Fibroblast of the conjunctiva (primary cell): ENCODE measurements at regions not wholly inside any gene's neighbourhood (a gene's known extent, or its start where the extent isn't known, plus 50 kb on each side); places are given as distances from the start of the nearest gene placed in this dataset.

Experiments used
- DNase-seq: peaks from one replicate; pipeline ENCODE4 v3.0.0-alpha.2; 2010; ENCODE audit warnings: low read depth

DNA sequence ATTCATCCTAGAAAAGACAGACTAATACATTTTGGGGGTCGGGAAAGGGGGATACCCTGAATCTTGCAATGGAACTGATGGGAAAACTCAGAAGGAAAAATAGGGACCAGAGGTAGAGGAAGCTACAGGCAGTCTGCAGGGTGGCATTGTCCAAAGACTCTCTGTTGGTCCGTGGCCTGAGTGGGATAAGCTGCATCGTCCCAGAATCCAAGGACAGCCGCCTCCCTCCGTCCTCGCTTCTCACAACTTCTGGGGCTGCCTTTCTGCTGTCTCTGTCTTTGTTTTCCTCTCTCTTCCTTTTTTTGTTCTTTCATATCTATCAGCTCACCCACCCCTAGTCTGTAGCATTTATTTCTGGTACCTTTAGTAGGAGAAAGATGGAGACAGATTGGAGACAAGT lies 1052.6 kb upstream of the RBFOX1 start:
- no peak for DNase-seq

DNA sequence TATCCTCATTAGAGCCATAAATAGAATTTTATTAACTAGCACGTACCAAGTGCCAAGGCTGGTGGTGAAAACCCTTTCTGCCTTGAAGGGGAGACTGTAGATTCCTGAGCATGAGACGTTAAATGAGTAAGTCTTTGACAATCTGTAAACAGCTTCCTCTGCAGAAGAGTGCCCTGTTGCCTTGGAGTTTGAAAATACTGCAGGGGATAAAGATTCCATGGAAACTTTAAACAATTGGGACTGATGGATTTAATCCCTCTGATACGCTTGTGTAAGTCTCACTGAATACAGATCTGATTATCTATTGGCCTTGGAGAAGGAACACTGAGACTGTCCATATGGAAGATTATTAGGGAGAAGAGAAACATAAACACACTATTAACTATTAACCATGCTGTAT lies 1053.4 kb upstream of the RBFOX1 start:
- DNase-seq: no peak

DNA sequence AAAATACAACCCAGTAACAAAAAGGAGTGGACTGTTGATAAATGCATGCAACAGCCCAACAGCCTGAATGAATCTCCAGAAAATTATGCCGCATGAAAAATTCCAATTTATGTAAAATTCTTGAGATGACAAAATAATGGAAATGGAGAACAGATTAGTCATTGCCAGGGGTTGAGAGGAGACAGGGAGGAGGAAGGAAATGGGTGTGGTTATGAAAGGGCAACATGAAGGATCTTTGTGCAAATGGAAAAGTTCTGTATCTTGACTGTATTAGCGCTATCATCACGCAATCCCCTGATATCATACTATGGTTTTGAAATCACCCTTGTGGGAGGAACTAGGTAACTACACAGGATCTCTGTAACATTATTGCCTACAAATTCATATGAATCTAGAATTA lies 1058.3 kb upstream of the RBFOX1 start:
- DNase-seq: no peak

DNA sequence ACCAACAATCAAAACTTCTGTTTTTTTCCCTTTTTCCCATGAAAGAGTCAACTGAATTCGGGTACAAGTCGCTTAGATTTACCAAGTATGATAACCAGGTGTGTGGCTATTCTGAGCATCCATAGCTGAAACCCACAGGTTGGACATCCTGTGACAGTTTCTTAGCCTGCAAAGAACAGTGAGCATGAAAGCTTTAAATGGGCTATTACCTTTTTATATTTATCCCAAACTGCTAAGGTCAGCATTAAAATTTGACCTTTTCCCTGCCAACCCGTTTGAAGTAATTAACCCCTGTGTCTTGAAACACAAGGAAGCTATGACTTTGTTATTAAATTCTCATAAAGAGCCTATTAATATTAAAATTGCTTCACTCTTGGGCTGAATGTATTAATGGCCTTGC lies 1065.0 kb upstream of the RBFOX1 start:
- no peak for DNase-seq

DNA sequence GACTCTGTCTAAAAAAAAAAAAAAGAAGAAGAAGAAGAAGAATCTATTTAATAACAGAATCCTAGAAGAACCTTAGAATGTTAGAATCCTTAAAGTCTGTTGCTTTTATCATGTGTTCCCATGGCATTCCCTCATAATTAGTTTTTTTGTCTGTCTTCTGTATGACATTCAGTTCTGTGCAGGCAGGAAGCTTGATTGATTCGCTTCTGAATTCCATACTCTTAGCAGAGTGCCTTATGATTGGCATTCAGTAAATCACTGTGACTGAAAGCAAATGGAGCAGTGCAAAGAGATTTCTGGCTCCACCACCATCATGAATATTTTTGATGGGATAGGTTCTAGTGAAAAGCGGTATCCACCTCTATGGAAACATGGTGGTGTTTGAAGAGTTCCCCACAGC lies 1065.9 kb upstream of the RBFOX1 start:
- no peak for DNase-seq

DNA sequence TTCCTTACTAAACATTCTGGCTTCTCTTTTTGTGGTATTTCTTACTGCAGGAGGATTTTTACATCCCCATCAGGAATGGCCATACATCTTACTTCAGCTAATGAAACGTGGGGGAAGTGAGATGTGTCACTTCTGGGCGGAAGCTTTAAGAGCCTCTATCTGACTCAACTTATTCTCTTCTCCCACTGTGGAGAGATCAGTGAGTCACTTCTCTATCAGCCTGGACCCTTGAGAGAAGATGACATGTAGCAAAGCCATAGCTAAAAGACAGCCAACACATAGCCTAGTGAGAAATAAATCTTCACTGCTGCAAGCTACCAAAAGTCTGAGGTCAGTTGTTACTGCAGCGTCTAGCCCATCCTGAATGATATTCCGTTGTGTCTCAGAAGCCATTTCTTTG lies 1066.7 kb upstream of the RBFOX1 start:
- no peak for DNase-seq

DNA sequence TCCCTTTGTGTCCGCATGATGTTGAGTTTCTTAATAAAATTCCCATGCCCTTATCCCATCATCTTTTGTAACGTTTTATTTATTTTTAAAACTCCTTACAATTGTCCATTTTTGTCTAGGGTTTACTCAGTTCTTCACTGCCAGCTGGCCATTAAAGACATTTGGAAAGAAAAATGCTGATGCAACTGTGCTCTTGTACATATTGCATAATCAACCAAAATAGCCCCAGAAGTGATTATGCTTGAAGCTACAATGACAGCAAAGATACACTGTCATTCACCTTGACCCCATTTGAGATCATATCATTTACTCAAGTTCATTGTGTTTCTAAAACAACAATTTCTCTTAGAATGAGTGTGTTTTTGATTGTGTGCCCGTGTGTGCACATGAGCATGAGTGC lies 1074.6 kb upstream of the RBFOX1 start:
- no peak for DNase-seq

DNA sequence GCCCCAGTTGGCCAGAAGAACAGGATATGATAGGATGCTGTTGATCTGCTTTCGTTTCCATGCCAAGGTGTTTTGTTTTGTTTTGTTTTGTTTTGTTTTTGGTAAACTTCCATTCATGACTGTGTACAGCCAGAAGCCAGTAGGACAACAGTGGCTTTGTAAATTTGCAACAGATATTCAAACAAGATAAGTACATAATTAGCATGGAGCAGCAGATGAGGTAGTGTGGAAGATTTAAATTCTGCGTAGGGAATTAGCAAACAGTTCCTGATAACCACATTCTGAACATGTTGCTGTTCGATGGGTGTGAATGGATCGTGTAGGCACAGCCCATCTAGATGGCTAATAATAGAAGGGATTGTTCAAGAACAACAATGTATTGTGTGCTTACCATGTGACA lies 1080.1 kb upstream of the RBFOX1 start:
- no peak for DNase-seq

DNA sequence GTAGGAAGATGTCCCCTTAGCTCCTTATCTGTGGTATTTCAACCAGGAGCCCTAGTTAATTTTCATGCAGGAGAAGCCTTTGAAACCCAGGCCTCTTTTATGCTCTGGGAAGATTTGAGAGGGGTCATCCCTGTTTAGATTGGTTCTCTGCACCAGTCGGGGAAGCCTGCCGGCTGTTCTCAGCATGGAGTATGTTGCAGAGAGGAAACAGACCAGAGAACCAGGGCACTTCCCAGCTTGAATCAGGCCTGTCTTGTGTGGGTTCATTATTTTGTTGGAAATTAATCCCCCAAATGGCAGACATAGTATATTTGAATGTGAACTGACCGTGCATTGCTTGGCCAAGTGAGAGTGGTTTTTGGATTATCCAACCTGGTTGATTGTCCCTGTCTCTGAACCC lies 1082.1 kb upstream of the RBFOX1 start:
- DNase-seq: no peak

DNA sequence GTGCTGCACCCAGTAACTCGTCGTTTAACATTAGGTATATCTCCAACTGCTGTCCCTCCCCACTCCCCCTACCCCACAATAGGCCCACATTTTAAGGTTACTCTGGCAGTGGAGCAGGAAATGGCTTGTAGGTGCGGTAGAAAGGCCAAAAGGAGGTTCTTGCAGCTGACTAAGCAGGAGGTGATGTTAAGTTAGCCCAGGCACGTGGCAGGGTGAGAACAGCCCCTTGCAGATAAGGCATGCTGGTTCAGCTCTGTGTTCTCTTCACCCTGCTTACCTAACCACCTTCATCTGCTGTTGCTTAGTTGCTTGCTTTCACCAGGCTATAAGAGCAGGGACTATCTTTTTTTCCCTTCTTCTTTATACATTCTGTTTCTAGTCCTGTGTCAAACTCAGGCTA lies 1082.8 kb upstream of the RBFOX1 start:
- no peak for DNase-seq

DNA sequence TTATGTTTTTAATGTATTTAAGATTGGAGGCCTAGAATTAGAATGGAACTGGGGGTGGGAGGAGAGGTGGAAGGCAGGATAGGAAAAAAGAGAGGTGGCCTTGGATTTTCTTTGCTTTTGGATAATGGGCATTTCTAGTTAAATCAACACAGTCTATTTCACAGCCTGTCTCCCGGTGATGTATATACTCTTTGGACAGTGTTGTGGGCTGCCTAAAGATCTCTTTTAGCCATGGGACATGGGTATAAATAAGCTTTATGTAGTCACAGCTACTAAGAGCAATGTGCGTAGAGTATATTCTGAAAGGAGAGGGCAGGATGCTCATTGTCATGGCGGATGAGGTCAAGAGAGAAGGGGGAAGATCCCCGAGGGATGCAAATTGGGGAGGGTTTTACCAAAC lies 1084.4 kb upstream of the RBFOX1 start:
- DNase-seq: no peak

DNA sequence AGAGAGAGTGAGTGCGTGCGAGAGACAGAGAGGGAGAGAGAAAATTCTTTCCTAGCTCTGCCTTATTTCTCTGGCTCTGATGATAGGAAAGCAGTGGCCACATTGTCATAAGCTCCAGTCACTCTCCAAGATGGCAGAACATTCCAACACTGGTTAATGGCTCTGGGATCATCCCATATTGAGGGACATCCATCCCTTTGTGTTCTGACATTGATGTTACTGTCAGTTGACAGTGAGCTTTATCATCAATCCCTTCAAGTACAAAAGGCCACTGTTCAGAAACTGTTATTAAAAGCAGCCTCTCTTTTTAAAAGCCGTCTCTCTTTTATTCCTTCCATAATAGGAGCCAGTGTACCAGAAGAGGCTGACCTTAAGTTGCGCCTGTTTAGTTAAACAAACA lies 1084.9 kb upstream of the RBFOX1 start:
- DNase-seq: no peak

DNA sequence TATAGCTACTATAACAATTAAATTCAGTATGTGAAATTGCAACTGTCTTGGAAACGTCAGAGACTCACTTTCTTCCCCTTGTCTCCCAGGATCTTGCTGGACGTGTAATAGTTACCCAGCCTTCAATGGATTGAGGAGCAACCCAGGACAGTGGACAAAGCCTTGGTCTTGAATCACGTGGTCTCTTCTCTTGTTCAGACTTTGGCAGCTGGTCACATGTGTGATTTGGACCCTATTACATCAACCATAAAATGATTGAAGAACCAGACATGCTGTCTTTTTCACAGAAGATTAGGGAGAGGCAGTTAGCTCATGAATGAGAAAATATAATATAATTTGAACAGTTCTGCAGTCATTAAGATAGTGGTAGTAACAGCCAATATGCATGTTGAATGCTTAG lies 1085.5 kb upstream of the RBFOX1 start:
- no peak for DNase-seq

DNA sequence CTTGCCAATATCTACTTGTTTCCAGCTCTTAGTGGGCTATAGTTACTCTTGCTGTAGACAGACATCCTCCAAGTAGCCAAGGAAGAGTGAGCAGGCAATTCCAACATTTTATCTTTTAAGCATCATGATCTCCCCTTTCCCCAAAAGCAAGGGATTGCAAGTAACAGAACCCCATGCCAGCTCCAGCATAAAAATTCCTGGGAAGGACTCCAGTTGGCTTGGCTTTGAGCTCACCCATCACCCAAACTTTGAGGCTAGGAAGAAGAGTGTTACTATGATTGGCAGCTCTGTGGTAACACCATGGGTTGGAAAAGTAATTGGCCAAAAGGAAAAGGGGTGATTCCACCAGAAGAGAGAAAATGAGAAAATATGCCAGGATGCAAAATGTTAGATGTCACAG lies 1086.4 kb upstream of the RBFOX1 start:
- DNase-seq: no peak

DNA sequence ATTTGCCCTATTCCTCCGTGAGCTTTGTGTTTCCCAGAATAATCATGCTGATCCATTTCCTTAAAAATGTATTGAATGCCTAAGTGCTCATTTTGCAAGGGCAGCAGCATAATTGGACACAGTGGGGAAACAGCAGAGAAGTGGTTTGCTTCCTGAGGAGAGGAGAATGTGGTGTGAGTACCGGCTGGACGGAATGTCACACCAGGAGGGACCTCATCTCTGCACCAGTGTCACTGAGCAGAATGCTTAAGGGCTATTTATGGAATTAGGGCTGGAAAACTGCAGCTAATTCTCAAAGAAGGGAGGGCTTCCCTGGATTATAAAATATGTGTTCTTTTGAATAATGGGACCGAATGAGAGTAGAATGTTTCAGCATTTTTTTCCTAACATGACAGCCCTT lies 1100.6 kb upstream of the RBFOX1 start:
- DNase-seq: no peak

DNA sequence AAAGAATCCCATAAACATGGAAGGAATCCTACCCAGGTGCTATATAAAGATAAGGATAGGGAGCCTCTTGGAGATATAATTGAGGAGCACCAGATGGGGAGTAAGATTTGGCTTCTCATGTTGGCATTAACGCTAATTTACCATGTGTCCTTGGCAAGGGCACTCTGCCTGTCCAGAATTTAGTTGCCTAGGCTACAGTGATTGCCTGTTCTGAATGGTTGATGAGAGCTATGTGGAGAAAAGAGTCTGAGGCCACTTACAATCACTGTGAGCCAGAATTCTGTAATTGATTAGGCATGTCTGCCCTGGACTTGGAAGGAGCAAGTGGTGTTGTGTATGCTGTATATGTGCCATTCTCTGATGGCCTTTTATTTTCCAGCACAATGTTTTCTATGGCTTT lies 1101.2 kb upstream of the RBFOX1 start:
- DNase-seq: no peak

DNA sequence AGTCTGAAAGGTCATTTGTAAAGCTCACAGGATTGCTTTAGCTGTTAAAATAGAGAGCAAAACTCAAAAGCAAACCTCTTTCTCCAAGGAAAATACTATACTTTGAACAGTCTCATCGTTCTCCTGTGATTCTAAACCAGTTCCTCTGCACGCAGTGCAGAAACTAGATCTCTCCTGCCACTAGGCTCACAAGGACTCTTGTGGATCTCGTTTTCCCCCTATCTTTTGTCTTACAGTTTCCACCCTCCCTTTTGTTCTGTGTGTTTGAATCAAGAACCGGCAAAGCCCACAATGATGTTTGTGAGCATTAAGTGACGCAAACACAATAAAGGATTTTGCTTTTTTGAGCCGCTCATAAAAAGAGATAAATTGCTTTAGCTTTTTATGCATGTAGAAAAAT lies 1103.5 kb upstream of the RBFOX1 start:
- no peak for DNase-seq

DNA sequence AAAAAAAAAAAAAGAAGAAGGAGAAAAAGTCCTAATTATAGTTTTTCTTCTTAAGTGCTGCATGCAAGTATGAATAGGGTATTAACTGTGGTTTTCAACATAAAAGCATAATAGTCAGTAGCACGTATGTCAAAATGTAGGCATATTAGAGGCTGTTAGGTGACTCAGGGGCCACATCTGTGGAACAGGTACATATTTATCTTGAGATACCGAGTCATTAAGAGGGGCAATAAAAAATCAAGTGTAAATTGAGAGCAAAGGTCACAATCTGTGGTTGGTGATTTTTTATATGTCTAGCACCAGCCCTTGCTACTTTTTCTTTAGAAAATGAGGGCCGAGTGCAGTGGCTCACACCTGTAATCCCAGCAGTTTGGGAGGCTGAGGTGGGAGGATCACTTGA lies 1113.8 kb upstream of the RBFOX1 start:
- DNase-seq: no peak

DNA sequence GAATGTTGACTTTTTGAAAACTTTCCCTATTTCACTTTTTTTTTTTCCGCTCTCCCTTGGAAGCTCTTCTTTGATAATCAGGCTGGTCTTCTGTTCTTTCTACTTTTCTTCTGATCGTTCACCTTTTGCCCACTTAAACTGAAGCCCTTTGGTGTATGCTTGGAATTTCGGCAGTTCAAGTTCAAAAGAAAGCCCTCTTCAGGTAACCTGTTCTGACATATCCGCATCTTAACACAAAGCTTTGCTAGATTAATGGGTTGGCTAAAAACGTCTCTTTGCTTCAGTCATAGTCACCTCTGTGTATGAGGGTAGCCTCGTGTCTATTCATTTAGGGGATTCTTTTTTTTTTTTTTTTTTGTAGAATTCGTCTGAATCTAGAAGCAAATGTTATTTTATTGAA lies 1115.8 kb upstream of the RBFOX1 start:
- DNase-seq: no peak

DNA sequence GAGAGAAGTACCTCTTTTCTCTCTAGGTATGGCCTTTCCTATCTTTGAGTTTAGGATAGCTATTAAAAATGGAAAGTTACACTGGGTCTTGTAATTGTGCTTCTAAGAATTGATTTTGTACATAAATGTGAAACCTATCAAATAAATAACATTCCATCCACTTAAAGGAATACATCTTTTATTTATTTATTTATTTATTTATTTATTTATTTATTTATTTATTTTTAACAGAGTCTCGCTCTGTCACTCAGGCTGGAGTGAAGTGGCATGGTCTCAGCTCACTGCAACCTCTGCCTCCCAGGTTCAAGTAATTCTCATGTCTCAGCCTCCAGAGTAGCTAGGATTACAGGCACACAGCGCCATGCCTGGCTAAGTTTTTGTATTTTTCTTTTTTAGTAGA lies 1114.0 kb upstream of the EEF2KMT start:
- no peak for DNase-seq

DNA sequence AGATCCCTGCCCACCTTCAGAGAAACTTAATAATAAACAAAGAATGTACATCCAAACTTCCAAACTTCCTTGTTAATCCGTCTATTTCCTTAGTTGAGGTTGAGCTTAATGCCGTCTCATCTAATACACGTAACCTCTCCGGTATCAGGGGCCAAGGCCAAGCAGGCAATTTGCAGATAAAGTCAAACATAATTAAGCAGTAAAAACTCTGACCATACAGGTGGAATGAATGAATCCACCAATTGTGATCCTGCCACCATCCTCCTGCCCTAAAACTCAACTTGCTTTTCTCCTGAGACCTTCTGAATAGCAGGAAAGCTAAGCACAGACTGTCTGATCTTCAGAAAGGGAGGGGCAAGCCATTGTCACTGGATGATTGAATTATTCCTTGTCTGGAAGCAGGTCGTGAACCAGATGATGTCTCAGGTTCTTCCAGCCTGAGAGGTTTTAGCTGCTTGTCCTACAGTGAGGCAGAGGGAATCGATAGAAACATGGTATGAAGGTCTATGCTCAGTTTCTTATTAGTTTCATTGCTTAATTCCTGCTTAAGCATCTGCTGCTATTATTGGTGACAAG lies 1111.8 kb upstream of the EEF2KMT start:
- no peak for DNase-seq

DNA sequence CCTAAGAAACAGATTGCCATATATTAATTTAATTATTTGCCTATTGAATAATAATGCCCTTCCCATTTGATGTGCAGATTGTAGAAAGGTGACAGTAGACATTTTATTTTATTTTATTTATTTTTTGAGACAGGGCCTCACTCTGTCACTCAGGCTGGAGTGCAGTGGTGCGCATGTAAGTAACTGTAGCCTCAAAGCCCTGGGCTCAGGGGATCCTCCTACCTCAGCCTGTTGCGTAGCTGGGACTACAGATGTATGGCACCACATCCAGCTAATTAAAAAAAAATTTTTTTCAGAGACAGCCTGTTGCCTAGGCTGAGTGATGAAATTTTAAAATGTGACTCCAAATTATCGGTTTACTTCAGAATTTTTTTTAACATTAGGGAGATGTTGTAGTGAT lies 1110.0 kb upstream of the EEF2KMT start:
- no peak for DNase-seq

DNA sequence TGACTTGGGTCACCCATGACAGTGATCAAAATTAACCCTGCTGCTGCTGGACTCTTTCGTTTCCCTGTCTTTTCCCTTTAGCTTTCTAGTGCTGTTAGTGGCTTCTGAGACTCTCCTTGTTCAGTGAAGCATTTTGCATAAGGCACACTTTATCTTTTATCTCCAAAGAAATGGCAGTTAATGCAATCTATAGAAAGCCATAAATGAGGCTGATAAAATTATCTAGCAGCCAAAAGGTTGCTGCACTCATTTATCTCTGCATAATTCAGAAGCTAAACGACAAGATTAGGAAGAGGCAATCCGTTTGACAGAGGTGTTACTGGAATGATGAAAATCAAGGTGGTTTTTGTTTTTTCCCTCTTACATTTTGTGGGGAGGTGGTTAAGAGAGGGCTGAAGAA lies 1109.5 kb upstream of the EEF2KMT start:
- DNase-seq: no peak

DNA sequence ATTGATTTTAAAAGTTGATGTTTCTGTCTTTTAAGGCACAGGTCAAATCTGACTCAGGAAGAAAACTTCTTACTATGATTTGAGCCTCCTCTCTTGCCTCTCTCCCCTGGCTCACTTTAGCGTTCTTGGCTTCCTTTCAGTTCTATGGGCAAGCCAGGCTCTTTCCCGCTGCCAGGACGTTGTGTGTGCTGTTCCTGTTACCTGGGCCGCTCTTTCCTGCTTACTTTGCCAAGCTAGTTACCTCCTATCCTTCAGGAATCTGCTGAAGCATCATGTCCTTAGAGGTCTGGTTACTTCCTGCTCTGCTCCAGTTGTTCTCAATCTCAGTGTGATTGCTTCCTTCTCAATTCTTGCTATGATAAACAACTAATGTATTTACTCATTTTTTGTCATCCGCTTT lies 1108.5 kb upstream of the EEF2KMT start:
- no peak for DNase-seq

DNA sequence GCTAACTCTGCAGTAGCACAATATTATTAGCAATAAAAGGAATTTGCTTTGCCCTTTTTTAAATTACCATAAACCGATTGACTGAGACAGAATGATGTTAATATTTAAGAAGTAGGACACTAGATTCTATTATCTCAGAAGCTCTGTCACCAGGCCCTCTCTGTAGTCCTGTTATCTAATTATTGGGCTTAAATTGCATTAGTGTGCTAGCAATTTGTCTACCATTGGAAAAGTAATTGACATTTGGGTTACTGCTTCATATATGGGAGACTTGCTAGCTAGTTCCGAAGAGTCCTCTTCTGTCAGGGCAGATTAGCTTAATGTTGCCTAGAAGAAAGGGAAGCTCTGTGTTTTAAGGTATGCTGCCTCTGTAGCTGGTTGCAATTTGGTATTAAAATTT lies 1107.3 kb upstream of the EEF2KMT start:
- no peak for DNase-seq
